ENCODE measurements at regions not wholly inside any gene's neighbourhood (a gene's known extent, or its start where the extent isn't known, plus 50 kb on each side); places are given as distances from the start of the nearest gene placed in this dataset.

DNA sequence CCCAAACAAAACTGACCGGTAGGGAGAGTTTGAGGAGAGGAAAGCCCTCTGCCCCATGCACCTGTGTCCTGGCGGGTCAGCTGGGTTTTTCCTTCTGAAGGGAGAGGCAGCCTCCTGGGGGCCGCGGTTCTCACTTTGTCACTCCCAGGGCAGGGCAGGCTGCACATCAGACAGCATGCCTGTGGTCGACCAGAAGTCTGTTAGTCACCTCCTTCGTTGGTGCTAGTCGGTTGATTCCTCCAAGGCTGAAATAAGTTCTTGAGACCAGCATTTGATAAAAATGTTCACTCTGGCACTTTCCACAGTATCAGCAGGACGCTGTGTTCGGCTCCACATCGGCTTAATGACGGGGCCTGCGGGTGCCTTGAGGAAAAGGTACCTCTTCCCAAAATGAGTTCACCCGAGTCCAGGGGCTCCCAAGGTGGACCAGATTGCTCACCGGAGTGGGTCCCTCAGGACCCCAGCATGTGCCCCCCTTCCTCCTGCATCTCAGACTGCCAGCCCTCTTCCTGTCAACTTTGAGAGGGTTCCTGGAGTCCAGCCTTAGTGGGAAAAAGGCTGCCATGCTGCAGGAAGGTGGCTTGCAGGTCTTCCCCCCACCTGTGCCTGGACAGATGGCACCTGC, 373.7 kb upstream of the B3GAT1 start:
- TF ChIP-seq FOXK2 (IDR thresholded peaks at IDR 0.05), result no peak
- TF ChIP-seq CTBP1 (IDR thresholded peaks at IDR 0.05; ENCODE audit: borderline replicate concordance), result no peak
- TF ChIP-seq FOXM1 (IDR thresholded peaks at IDR 0.05; ENCODE audit: borderline replicate concordance), result no peak
- TF ChIP-seq BHLHE40 (IDR thresholded peaks at IDR 0.05; ENCODE audit: borderline replicate concordance), result no peak
- no peak for TF ChIP-seq ZNF384 (IDR thresholded peaks at IDR 0.05)
- TF ChIP-seq HDGF (IDR thresholded peaks at IDR 0.05; ENCODE audit: borderline replicate concordance), result no peak
- no peak for TF ChIP-seq TARDBP (IDR thresholded peaks at IDR 0.05)
- TF ChIP-seq LEF1 (IDR thresholded peaks at IDR 0.05; ENCODE audit: borderline replicate concordance), result no peak
- no peak for TF ChIP-seq NFRKB (IDR thresholded peaks at IDR 0.05)
